Endothelial cell (in vitro differentiated cells): ENCODE measurements at regions not wholly inside any gene's neighbourhood (a gene's known extent, or its start where the extent isn't known, plus 50 kb on each side); places are given as distances from the start of the nearest gene placed in this dataset.
A peak's percentile ranks its signal among the peaks of the same experiment; 100 is the strongest.

Experiments used
- DNase-seq: peaks from one replicate; pipeline ENCODE4 v3.0.0; 2021; ENCODE audit warnings: low spot score
- H3K27ac Mint-ChIP-seq: one replicate; pipeline ENCODE4 v1.8.0; 2021; ENCODE audit warnings: mixed read lengths, inconsistent platforms; ENCODE audit not compliant: unreplicated experiment
- H3K27me3 Mint-ChIP-seq: one replicate; pipeline ENCODE4 v1.8.0; 2021; ENCODE audit warnings: mild to moderate bottlenecking, moderate library complexity, mixed read lengths, inconsistent platforms; ENCODE audit not compliant: unreplicated experiment
- H3K36me3 Mint-ChIP-seq: one replicate; pipeline ENCODE4 v1.8.0; 2021; ENCODE audit warnings: mild to moderate bottlenecking, low read depth, mixed read lengths, inconsistent platforms; ENCODE audit not compliant: unreplicated experiment
- H3K4me1 Mint-ChIP-seq: one replicate; pipeline ENCODE4 v1.8.0; 2021; ENCODE audit warnings: mild to moderate bottlenecking, mixed read lengths, inconsistent platforms; ENCODE audit not compliant: unreplicated experiment
- H3K4me3 Mint-ChIP-seq: one replicate; pipeline ENCODE4 v1.8.0; 2021; ENCODE audit warnings: mild to moderate bottlenecking, mixed read lengths, inconsistent platforms; ENCODE audit not compliant: unreplicated experiment
- H3K9me3 Mint-ChIP-seq: one replicate; pipeline ENCODE4 v1.8.0; 2021; ENCODE audit warnings: mixed read lengths, inconsistent platforms; ENCODE audit not compliant: unreplicated experiment
- TF ChIP-seq, protein P1 (sequence below): fragments of 200-600 bp; sonication (generic); IDR thresholded peaks from one replicate; pipeline ENCODE4 v1.5.0; 2021; ENCODE audit warnings: antibody characterized with exemption; ENCODE audit not compliant: unreplicated experiment

DNA sequence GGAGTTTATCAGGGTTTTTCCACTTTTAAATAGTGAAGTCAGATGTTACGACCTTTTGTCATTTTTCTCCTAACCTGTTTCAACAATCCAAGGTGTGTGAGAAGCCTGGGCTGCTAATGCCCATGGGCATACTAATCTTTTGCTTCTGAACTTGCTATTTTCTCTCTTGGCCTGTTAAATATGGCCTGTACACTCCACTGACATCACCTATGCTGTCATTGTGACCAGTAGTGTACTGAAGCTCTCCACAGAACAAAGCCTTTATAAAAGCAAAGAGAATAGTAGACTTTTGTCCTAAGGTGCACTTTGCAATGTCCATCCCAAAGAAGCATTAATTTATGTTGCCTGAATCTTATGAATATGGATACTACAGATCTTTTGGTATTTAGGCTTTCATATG, 1490.5 kb downstream of the STIM2 start:
- Mint-ChIP-seq H3K9me3 (no peaks in the 10 kb centered on the region), H3K4me1 (peaks cover 4% of the 10 kb centered on the region), H3K27ac (no peak overlapping the region), H3K27me3 (no peaks in the 10 kb centered on the region), H3K4me3 (no peak overlapping the region), H3K36me3 (no peaks in the 10 kb centered on the region)
- no peak for DNase-seq
- TF ChIP-seq, protein P1, sequence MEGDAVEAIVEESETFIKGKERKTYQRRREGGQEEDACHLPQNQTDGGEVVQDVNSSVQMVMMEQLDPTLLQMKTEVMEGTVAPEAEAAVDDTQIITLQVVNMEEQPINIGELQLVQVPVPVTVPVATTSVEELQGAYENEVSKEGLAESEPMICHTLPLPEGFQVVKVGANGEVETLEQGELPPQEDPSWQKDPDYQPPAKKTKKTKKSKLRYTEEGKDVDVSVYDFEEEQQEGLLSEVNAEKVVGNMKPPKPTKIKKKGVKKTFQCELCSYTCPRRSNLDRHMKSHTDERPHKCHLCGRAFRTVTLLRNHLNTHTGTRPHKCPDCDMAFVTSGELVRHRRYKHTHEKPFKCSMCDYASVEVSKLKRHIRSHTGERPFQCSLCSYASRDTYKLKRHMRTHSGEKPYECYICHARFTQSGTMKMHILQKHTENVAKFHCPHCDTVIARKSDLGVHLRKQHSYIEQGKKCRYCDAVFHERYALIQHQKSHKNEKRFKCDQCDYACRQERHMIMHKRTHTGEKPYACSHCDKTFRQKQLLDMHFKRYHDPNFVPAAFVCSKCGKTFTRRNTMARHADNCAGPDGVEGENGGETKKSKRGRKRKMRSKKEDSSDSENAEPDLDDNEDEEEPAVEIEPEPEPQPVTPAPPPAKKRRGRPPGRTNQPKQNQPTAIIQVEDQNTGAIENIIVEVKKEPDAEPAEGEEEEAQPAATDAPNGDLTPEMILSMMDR = no peak

DNA sequence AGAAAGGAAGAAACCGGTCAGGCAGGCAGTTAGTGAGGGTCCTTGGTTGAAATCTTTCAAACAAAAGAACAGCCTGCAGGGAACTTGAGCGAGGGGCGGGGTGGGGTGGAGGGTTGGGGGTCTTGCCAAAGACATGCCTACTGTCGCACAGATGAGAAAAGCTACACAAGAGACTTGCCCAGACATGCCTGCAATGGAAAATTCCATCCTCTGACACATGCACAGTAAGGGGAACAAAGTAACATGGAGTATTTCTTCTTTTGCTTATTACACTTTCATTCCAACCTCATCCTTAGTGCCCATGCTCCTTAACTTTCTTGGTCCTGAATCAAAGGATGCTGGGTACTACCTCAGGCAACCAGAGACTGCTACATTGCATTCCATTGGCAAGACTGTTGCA, 1491.2 kb downstream of the STIM2 start:
- H3K4me1 Mint-ChIP-seq = peaks cover 4% of the 10 kb centered on the region
- no peaks in the 10 kb centered on the region for H3K36me3 Mint-ChIP-seq
- H3K27ac Mint-ChIP-seq = no peak overlapping the region
- DNase-seq = no peak
- no peak overlapping the region for H3K4me3 Mint-ChIP-seq
- TF ChIP-seq, protein P1 = no peak
- no peaks in the 10 kb centered on the region for H3K27me3 Mint-ChIP-seq
- no peaks in the 10 kb centered on the region for H3K9me3 Mint-ChIP-seq

DNA sequence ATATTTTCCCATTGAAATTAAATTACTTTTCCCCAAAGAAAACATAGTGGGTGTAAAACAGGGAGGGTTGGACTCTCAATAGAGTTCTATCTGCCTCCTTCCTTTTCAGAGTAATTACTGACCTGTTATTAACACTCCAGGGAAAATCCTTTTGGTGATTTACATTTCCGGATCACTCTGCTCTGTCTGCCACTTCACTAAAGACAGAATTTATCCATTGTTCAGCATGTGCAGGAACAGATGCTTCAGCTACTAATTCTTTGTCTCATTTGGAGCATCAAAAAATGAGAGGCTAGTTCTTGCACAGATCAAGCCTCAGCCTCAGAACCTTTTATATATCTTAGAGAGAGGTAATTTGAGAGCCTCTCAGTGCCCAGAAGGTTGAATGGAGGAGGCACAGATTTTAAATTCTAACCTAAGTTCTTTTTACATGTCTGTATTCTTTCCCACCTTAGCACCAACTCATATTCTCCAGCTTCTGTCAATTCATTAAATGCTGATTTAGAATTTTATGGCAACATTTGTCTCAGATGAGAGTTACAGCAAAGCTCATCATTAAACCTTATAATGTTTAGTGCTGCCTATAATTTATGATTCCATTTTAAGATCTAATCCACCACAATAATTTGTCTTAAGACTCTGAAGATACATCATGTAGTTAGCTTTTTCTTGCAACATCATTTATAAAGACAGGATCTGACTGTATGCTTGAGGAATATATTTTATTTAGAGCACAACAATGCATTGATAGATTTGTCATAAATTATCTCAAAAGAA, 1494.4 kb downstream of the STIM2 start:
- Mint-ChIP-seq H3K4me1 (peaks cover 4% of the 10 kb centered on the region), H3K27ac (no peak overlapping the region), H3K27me3 (no peaks in the 10 kb centered on the region), H3K36me3 (no peaks in the 10 kb centered on the region), H3K4me3 (no peak overlapping the region), H3K9me3 (no peaks in the 10 kb centered on the region)
- TF ChIP-seq, protein P1 = no peak
- no peak for DNase-seq

DNA sequence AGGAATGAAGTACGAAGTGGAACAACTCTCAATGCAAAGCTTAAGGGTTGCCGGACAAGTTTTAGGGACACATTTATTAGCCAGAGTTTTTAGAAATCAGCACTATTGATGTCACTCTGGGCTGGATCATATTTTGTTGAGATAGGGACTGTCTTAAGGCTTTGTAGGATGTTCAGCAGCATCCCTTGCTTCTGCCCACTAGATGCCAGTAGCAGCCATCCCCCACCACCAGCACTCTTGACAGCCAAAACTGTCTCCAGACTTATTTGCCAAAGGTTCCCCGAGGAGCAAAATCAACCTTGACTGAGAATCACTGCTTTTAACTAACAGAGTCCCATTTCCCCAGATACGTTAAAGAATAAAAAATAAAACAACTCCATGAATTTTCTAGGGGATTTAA, 1497.3 kb downstream of the STIM2 start:
- DNase-seq = peak; percentile 8
- no peaks in the 10 kb centered on the region for H3K36me3 Mint-ChIP-seq
- TF ChIP-seq, protein P1 = no peak
- H3K4me1 Mint-ChIP-seq = peaks cover 1% of the 10 kb centered on the region
- no peaks in the 10 kb centered on the region for H3K9me3 Mint-ChIP-seq
- H3K27ac Mint-ChIP-seq = no peak overlapping the region
- no peak overlapping the region for H3K4me3 Mint-ChIP-seq
- no peaks in the 10 kb centered on the region for H3K27me3 Mint-ChIP-seq

DNA sequence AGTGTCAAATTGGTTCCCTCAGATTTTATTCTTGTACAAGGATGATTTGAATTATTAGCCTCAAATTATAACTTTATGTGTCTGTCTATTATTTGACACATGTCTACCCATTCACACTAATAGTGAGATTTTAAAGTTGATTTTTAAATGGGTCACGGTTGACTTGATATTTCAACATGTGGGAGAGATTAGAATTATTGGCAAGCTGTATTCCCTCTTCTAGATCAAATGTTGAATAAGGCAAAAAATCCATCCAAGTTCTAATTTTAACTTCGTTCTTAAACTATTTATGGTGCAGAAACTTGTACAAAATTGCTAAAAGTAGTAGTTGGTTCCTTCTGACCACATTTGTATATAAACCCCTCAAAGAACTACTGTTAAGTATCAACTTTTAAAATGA, 1498.0 kb downstream of the STIM2 start:
- Mint-ChIP-seq H3K36me3 (no peaks in the 10 kb centered on the region), H3K9me3 (no peaks in the 10 kb centered on the region), H3K27me3 (no peaks in the 10 kb centered on the region), H3K27ac (no peak overlapping the region), H3K4me3 (no peak overlapping the region), H3K4me1 (no peaks in the 10 kb centered on the region)
- TF ChIP-seq, protein P1 = no peak
- no peak for DNase-seq
